ENCODE measurements at regions not wholly inside any gene's neighbourhood (a gene's known extent, or its start where the extent isn't known, plus 50 kb on each side); places are given as distances from the start of the nearest gene placed in this dataset.

- Histone ChIP-seq H3K4me3 (replicated peaks in 1 of 2; ENCODE audit: low read depth in 1 of 2, low read length in 2 of 2) (no peak overlapping the region), H3K27me3 (ENCODE audit: insufficient read depth, low read length) (no peaks in the 10 kb centered on the region), H3K27ac (ENCODE audit: low read depth, low read length) (no peak overlapping the region), H3K36me3 (ENCODE audit: control insufficient read depth in 1 of 2, insufficient read depth in 2 of 2, low read length in 2 of 2) (no peaks in the 10 kb centered on the region), H3K9me3 (ENCODE audit: control insufficient read depth in 1 of 2, insufficient read depth in 1 of 2, low read depth in 1 of 2, low read length in 2 of 2) (peaks cover 5 to 16% of the 10 kb centered on the region in 2 experiments; a peak in 2 of 4 replicates), H3K4me2 (ENCODE audit: low read length) (no peak overlapping the region), H4K20me1 (ENCODE audit: insufficient read depth) (no peaks in the 10 kb centered on the region), H2AFZ (ENCODE audit: low read depth, low read length, poor library complexity, severe bottlenecking) (no peak overlapping the region), H3K9me2 (ENCODE audit: insufficient read depth) (no peaks in the 10 kb centered on the region), H3K4me1 (ENCODE audit: control insufficient read depth in 1 of 2, insufficient read depth in 2 of 2, low read length in 2 of 2) (no peaks in the 10 kb centered on the region), H3K9ac (ENCODE audit: low read length) (no peak overlapping the region), H3K79me2 (ENCODE audit: insufficient read depth, low read length) (no peaks in the 10 kb centered on the region)
- no peak for ATAC-seq
- intact Hi-C loops (cut with micrococcal nuclease), result no loop called here
- no TSS peak for BruUV-seq (replicated peaks)
- ChIA-PET RAD21 (ENCODE audit: low non-redundant PET in 1 of 2, low total read pairs in 2 of 2, uncharacterized antibody in 2 of 2, unreplicated experiment in 2 of 2) (no interaction called here), POLR2A (no interaction called here), CTCF (no interaction called here)
- TF ChIP-seq SP1 (IDR thresholded peaks at IDR 0.05; ENCODE audit: low read depth) (no peak), ZNF274 (IDR thresholded peaks at IDR 0.05; ENCODE audit: low read depth, low read length) (no peak)
- no peak for DNase-seq (ENCODE audit: low read depth, low spot score)
Measured at GRCh38 chr21:22364163-22364562, 1366.0 kb downstream of the NCAM2 start.

GRCh38 chr21:22374218-22374969, 1376.2 kb downstream of the NCAM2 start:
- H3K79me2 ChIP-seq (ENCODE audit: insufficient read depth, low read length), result no peaks in the 10 kb centered on the region
- TF ChIP-seq YY1 (IDR thresholded peaks at IDR 0.05; ENCODE audit: extremely low read depth, insufficient replicate concordance, low read depth, low read length) (no peak), POLR2AphosphoS5 (IDR thresholded peaks at IDR 0.05; ENCODE audit: low read depth, low read length) (no peak), POLR2A (IDR thresholded peaks at IDR 0.05; ENCODE audit: borderline replicate concordance, extremely low read depth, insufficient read depth, insufficient read length) (no peak), EGR1 (IDR thresholded peaks at IDR 0.05; ENCODE audit: low read depth) (no peak), CEBPB (IDR thresholded peaks at IDR 0.05; ENCODE audit: low read depth) (no peak), REST (IDR thresholded peaks at IDR 0.05; ENCODE audit: low read depth) (no peak), ZBTB33 (IDR thresholded peaks at IDR 0.05; ENCODE audit: extremely low read depth, insufficient replicate concordance, low read length) (no peak), SRF (IDR thresholded peaks at IDR 0.05; ENCODE audit: low read depth) (no peak), RAD21 (IDR thresholded peaks at IDR 0.05; ENCODE audit: low read depth) (no peak)
- H3K27ac ChIP-seq (ENCODE audit: low read depth, low read length), result no peak overlapping the region
- ATAC-seq, result no peak
- H3K36me3 ChIP-seq (ENCODE audit: control insufficient read depth in 1 of 2, insufficient read depth in 2 of 2, low read length in 2 of 2), result no peaks in the 10 kb centered on the region
- intact Hi-C loops (cut with micrococcal nuclease), result no loop called here
- ChIA-PET POLR2A (no interaction called here), RAD21 (ENCODE audit: low non-redundant PET in 1 of 2, low total read pairs in 2 of 2, uncharacterized antibody in 2 of 2, unreplicated experiment in 2 of 2) (no interaction called here), CTCF (no interaction called here)
- no peak overlapping the region for H3K4me3 ChIP-seq (replicated peaks in 1 of 2; ENCODE audit: low read depth in 1 of 2, low read length in 2 of 2)
- DNase-seq (ENCODE audit: low read depth, low spot score), result no peak
- H3K9me2 ChIP-seq (ENCODE audit: insufficient read depth), result no peaks in the 10 kb centered on the region
- no peak overlapping the region for H3K9ac ChIP-seq (ENCODE audit: low read length)
- peaks cover 6 to 20% of the 10 kb centered on the region in 2 experiments; a peak in 2 of 4 replicates for H3K9me3 ChIP-seq (ENCODE audit: control insufficient read depth in 1 of 2, insufficient read depth in 1 of 2, low read depth in 1 of 2, low read length in 2 of 2)
- no peak overlapping the region for H2AFZ ChIP-seq (ENCODE audit: low read depth, low read length, poor library complexity, severe bottlenecking)
- H3K4me2 ChIP-seq (ENCODE audit: low read length), result no peak overlapping the region
- no TSS peak for BruUV-seq (replicated peaks)
- no peaks in the 10 kb centered on the region for H3K27me3 ChIP-seq (ENCODE audit: insufficient read depth, low read length)
- no peaks in the 10 kb centered on the region for H4K20me1 ChIP-seq (ENCODE audit: insufficient read depth)
- H3K4me1 ChIP-seq (ENCODE audit: control insufficient read depth in 1 of 2, insufficient read depth in 2 of 2, low read length in 2 of 2), result no peaks in the 10 kb centered on the region

All from HCT116 (cell line).